ENCODE measurements at regions not wholly inside any gene's neighbourhood (a gene's known extent, or its start where the extent isn't known, plus 50 kb on each side); places are given as distances from the start of the nearest gene placed in this dataset.
"Not testable (repeated sequence)": the region's sequence is repeated elsewhere in the genome, so short reads cannot be mapped to it uniquely, and the experiment has no call there.

GRCh38 chr2:90360731-90361035, 1669.2 kb downstream of the RPIA start:
- not testable (repeated sequence) for H3K9me3 ChIP-seq (ENCODE audit: low read length); H4K20me1 ChIP-seq (ENCODE audit: insufficient read depth, low read length); H3K9me2 ChIP-seq (ENCODE audit: low read depth, low read length); H3K27me3 ChIP-seq (ENCODE audit: insufficient read depth, low read length); H3F3A ChIP-seq (ENCODE audit: insufficient read depth, low read length); H2AFZ ChIP-seq (ENCODE audit: low read length); H3K9ac ChIP-seq (ENCODE audit: low read length); H3K4me1 ChIP-seq (ENCODE audit: insufficient read depth, low read length, severe bottlenecking); H3K4me3 ChIP-seq (ENCODE audit: low read depth, low read length, poor library complexity, severe bottlenecking); H3K4me2 ChIP-seq (ENCODE audit: low read length); H3K27ac ChIP-seq (ENCODE audit: low read depth, low read length, poor library complexity, severe bottlenecking); H3K79me2 ChIP-seq (ENCODE audit: insufficient read depth, low read length); H3K36me3 ChIP-seq (ENCODE audit: insufficient read depth, low read length)
